Gastroesophageal sphincter (tissue), 4 donors: ENCODE measurements at regions not wholly inside any gene's neighbourhood (a gene's known extent, or its start where the extent isn't known, plus 50 kb on each side); places are given as distances from the start of the nearest gene placed in this dataset.

Source experiments
- ATAC-seq: fragments of 150-250 bp; one replicate; pipeline ENCODE4 v1.9.1; 2016; ENCODE audit warnings: mild to moderate bottlenecking, moderate library complexity
- H3K27ac ChIP-seq, 4 donors: fragments of 200-600 bp; sonication (generic) in 3 of 4; 1 replicate in 3 of 4; 2 replicates in 1 of 4; pipeline ENCODE4 v1.5.1; 2016 to 2019
- H3K27me3 ChIP-seq: fragments of 200-600 bp; sonication (generic); one replicate; pipeline ENCODE4 v1.5.1; 2019
- H3K36me3 ChIP-seq, 2 donors: fragments of 200-600 bp; sonication (generic); one replicate each; pipeline ENCODE4 v1.5.1; 2019; ENCODE audit warnings: control low read depth in 1 of 2
- H3K4me1 ChIP-seq, 3 donors: fragments of 200-600 bp; sonication (generic); 1 replicate in 2 of 3; 2 replicates in 1 of 3; pipeline ENCODE4 v1.5.1; 2016 to 2019; ENCODE audit warnings: control low read depth in 2 of 3
- H3K4me3 ChIP-seq, 2 donors: fragments of 200-600 bp; sonication (generic); one replicate each; pipeline ENCODE4 v1.5.1; 2019; ENCODE audit warnings: mild to moderate bottlenecking in 1 of 2, moderate library complexity in 1 of 2
- H3K9me3 ChIP-seq, 3 donors: fragments of 200-600 bp; sonication (generic); one replicate each; pipeline ENCODE4 v1.5.1; 2017 to 2019; ENCODE audit warnings: control low read depth in 2 of 3
- CTCF ChIP-seq, 4 experiments: fragments of 200-600 bp in 2 of 4; fragments of 450-650 bp in 2 of 4; sonication (generic) in 1 of 4; IDR thresholded peaks; one replicate each; pipeline ENCODE4 v1.5.1; 2017 to 2019; ENCODE audit warnings: antibody characterized with exemption in 4 of 4, mild to moderate bottlenecking in 2 of 4, moderate library complexity in 2 of 4
- EP300 ChIP-seq: sonication (generic); formaldehyde crosslinking; IDR thresholded peaks from one replicate; pipeline ENCODE4 v1.6.1; 2017; ENCODE audit warnings: antibody characterized with exemption, mild to moderate bottlenecking
- POLR2A ChIP-seq, 2 donors: fragments of 450-650 bp; IDR thresholded peaks; one replicate each; pipeline ENCODE4 v1.6.1; 2017; ENCODE audit warnings: antibody characterized with exemption in 2 of 2, mild to moderate bottlenecking in 2 of 2, moderate library complexity in 1 of 2
- POLR2AphosphoS5 ChIP-seq: sonication (generic); formaldehyde crosslinking; IDR thresholded peaks from one replicate; pipeline ENCODE4 v1.6.1; 2017; ENCODE audit warnings: antibody characterized with exemption
- WGBS, 2 donors: methylation state at CpG; one replicate each; pipeline ENCODE4 v1.1.5; 2018; ENCODE audit warnings: low coverage in 1 of 2; 5-methylcytosine and 5-hydroxymethylcytosine counted together

GRCh38 chr9:29390859-29391258, 1817.6 kb upstream of the C9orf72 start:
- Histone ChIP-seq H3K36me3 (no peaks in the 10 kb centered on the region), H3K27me3 (no peaks in the 10 kb centered on the region), H3K4me3 (no peak overlapping the region), H3K27ac (no peak overlapping the region), H3K9me3 (no peaks in the 10 kb centered on the region), H3K4me1 (no peaks in the 10 kb centered on the region)
- WGBS, 2 donors, result 90% methylated on average over 1 of the region's 1 CpG; no CpG with 5 or more reads in 1 of the 2 donors
- ATAC-seq, result no peak
- TF ChIP-seq POLR2AphosphoS5, result no peak
- no peak for TF ChIP-seq CTCF (IDR thresholded peaks at IDR 0.05)
- no peak for TF ChIP-seq POLR2A (IDR thresholded peaks at IDR 0.05)
- no peak for TF ChIP-seq EP300

DNA sequence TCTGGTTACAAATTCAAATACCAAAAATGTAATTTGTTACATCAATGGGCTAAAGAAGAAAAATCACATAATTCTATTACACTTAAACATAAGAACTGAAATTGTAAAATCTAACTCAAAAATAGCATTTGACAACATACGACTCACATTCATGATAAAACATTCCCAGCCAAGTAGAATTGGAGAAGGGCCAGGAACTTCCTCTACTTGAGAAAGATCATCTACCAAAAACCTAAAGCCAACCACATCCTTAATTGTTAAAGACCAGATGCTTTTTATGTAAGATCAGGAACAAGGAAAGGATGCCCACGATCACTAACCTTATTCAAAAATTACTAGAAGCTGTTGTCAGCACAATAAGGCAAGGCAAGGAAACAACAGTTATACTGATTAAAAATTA, 1819.8 kb upstream of the C9orf72 start:
- Histone ChIP-seq H3K4me3 (no peak overlapping the region), H3K27ac (no peak overlapping the region), H3K9me3 (no peaks in the 10 kb centered on the region), H3K27me3 (no peaks in the 10 kb centered on the region), H3K36me3 (no peaks in the 10 kb centered on the region), H3K4me1 (no peaks in the 10 kb centered on the region)
- WGBS, 2 donors, result 35 to 57% methylated on average over 2 of the region's 2 CpGs
- ATAC-seq, result no peak
- TF ChIP-seq CTCF (IDR thresholded peaks at IDR 0.05) (no peak), EP300 (no peak), POLR2A (IDR thresholded peaks at IDR 0.05) (no peak), POLR2AphosphoS5 (no peak)

DNA sequence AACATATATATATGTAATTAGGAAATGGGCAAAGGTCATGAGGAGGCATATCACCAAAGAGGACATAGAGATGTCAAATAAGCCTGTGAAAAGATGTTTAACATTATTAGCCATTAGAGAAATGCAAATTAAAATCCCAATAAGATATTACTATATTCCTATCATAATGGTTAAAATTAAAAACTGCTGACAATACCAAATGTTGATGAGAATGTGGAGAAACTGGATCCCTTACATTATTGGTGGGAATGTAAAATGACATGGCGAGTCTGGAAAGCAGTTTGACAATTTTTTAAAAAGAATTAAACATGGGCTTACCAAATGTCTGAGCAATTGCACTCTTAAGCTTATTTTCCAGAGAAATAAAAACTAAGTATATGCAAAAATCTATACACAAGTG, 1821.6 kb upstream of the C9orf72 start:
- H3K4me3 ChIP-seq, result no peak overlapping the region
- H3K27me3 ChIP-seq, result no peaks in the 10 kb centered on the region
- ATAC-seq, result no peak
- no peaks in the 10 kb centered on the region for H3K4me1 ChIP-seq
- TF ChIP-seq EP300, result no peak
- no peak for TF ChIP-seq CTCF (IDR thresholded peaks at IDR 0.05)
- TF ChIP-seq POLR2AphosphoS5, result no peak
- TF ChIP-seq POLR2A (IDR thresholded peaks at IDR 0.05), result no peak
- H3K36me3 ChIP-seq, result no peaks in the 10 kb centered on the region
- H3K27ac ChIP-seq, result no peak overlapping the region
- WGBS, 2 donors, result 77 to 78% methylated on average over 1 of the region's 1 CpG
- H3K9me3 ChIP-seq, result no peaks in the 10 kb centered on the region

DNA sequence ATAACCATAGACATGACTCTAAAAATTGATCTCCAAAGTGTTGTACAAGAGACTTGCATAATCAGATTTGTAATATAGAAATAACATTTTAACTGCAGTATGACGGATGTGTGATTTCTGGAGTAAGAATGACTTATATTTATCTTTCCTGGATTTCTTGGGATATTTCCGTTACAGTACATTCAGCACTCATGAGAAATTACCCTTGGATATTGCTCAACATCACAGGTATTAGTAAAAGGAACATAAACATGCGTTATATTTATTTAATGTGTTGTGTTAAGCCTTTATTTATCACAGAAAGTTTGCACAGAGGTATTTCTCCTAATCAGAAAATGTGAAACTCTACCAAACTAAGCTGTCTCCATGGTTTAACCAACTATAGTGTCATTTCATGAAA, 1823.9 kb upstream of the C9orf72 start:
- no peak overlapping the region for H3K27ac ChIP-seq
- WGBS, 2 donors, result 44 to 66% methylated on average over 3 of the region's 3 CpGs
- no peaks in the 10 kb centered on the region for H3K36me3 ChIP-seq
- no peak overlapping the region for H3K4me3 ChIP-seq
- TF ChIP-seq EP300, result no peak
- TF ChIP-seq CTCF (IDR thresholded peaks at IDR 0.05), result no peak
- no peak for TF ChIP-seq POLR2AphosphoS5
- no peak for TF ChIP-seq POLR2A (IDR thresholded peaks at IDR 0.05)
- no peak for ATAC-seq
- no peaks in the 10 kb centered on the region for H3K27me3 ChIP-seq
- H3K9me3 ChIP-seq, result no peaks in the 10 kb centered on the region
- no peaks in the 10 kb centered on the region for H3K4me1 ChIP-seq

DNA sequence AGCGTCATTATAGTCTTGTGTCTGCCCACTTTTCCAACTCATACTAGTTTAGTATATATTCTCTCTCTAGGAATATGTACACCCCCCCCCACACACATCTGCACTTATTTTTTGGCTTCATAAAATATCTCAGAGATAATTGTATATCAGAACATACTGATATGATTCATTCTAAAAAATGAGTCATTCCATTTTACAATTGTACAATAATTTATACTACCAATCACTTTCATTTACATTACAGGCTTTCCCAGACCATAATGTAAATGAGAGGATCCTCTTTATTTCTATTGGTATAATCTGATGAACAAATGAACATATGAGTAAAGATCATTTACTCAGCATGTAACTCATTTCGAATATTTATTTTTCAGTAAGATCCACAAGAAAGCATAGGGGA, 1842.9 kb upstream of the C9orf72 start:
- H3K36me3 ChIP-seq, result no peaks in the 10 kb centered on the region
- no peak overlapping the region for H3K27ac ChIP-seq
- no peak overlapping the region for H3K4me3 ChIP-seq
- no peaks in the 10 kb centered on the region for H3K27me3 ChIP-seq
- no peak for ATAC-seq
- H3K4me1 ChIP-seq, result no peaks in the 10 kb centered on the region
- WGBS, 2 donors, result 70 to 94% methylated on average over 2 of the region's 2 CpGs
- no peak for TF ChIP-seq CTCF (IDR thresholded peaks at IDR 0.05)
- TF ChIP-seq EP300, result no peak
- TF ChIP-seq POLR2AphosphoS5, result no peak
- TF ChIP-seq POLR2A (IDR thresholded peaks at IDR 0.05), result no peak
- no peaks in the 10 kb centered on the region for H3K9me3 ChIP-seq
